ENCODE measurements at regions not wholly inside any gene's neighbourhood (a gene's known extent, or its start where the extent isn't known, plus 50 kb on each side); places are given as distances from the start of the nearest gene placed in this dataset.

GRCh38 chr1:224510880-224511645 lies 76.5 kb upstream of the WDR26 start:
- Mint-ChIP-seq H3K4me1 (peaks cover 26% of the 10 kb centered on the region), H3K36me3 (no peaks in the 10 kb centered on the region), H3K27ac (peak overlapping the region; percentile 37), H3K4me3 (no peak overlapping the region), H3K9me3 (ENCODE audit: low read depth) (no peaks in the 10 kb centered on the region), H3K27me3 (no peaks in the 10 kb centered on the region)
- ATAC-seq, result no peak
- CTCF ChIA-PET, result interaction anchor here (1.0 to 6.2 kb wide), 3 partner anchors 12 to 377 kb away, joined by 3 to 109 read pairs (median 20); no protein-coding TSS in a partner anchor
- no peak for DNase-seq

- DNase-seq (no peak), ATAC-seq (no peak)
- CTCF ChIA-PET, result interaction anchor here (0.9 to 6.2 kb wide), 22 partner anchors 9 to 410 kb away, joined by 3 to 109 read pairs (median 5); partner anchors contain the start of gene CNIH3
- H3K27me3 Mint-ChIP-seq, result no peaks in the 10 kb centered on the region
- H3K4me3 Mint-ChIP-seq, result no peak overlapping the region
- H3K9me3 Mint-ChIP-seq (ENCODE audit: low read depth), result no peaks in the 10 kb centered on the region
- H3K36me3 Mint-ChIP-seq, result no peaks in the 10 kb centered on the region
- H3K4me1 Mint-ChIP-seq, result peaks cover 26% of the 10 kb centered on the region
- H3K27ac Mint-ChIP-seq, result no peak overlapping the region
Measured at GRCh38 chr1:224512600-224513151, 78.1 kb upstream of the WDR26 start.

GRCh38 chr1:224513383-224513782 lies 78.8 kb upstream of the WDR26 start:
- Mint-ChIP-seq H3K27ac (peak overlapping the region; percentile 37), H3K36me3 (no peaks in the 10 kb centered on the region), H3K4me1 (peaks cover 26% of the 10 kb centered on the region), H3K27me3 (no peaks in the 10 kb centered on the region), H3K4me3 (no peak overlapping the region), H3K9me3 (ENCODE audit: low read depth) (no peaks in the 10 kb centered on the region)
- DNase-seq, result no peak
- CTCF ChIA-PET, result interaction anchor here (0.9 to 6.2 kb wide), 29 partner anchors 9 to 409 kb away, joined by 3 to 109 read pairs (median 5); partner anchors contain the start of gene CNIH3
- ATAC-seq, result no peak

GRCh38 chr1:224513787-224514209 lies 79.2 kb upstream of the WDR26 start:
- DNase-seq, result peak; percentile 91
- no peak overlapping the region for H3K4me3 Mint-ChIP-seq
- CTCF ChIA-PET, result interaction anchor here (0.6 to 6.2 kb wide), 32 partner anchors 9 to 409 kb away, joined by 3 to 109 read pairs (median 4); partner anchors contain the start of gene CNIH3
- H3K9me3 Mint-ChIP-seq (ENCODE audit: low read depth), result no peaks in the 10 kb centered on the region
- H3K36me3 Mint-ChIP-seq, result no peaks in the 10 kb centered on the region
- H3K27ac Mint-ChIP-seq, result peak overlapping the region; percentile 37
- H3K4me1 Mint-ChIP-seq, result peaks cover 26% of the 10 kb centered on the region
- ATAC-seq, result peak; percentile 97
- no peaks in the 10 kb centered on the region for H3K27me3 Mint-ChIP-seq

GRCh38 chr1:224517171-224517570 lies 82.6 kb upstream of the WDR26 start:
- Mint-ChIP-seq H3K36me3 (no peaks in the 10 kb centered on the region), H3K4me1 (peaks cover 7% of the 10 kb centered on the region), H3K9me3 (ENCODE audit: low read depth) (no peaks in the 10 kb centered on the region), H3K4me3 (no peak overlapping the region), H3K27me3 (peaks cover 6% of the 10 kb centered on the region), H3K27ac (no peak overlapping the region)
- DNase-seq (no peak), ATAC-seq (no peak)
- CTCF ChIA-PET, result interaction anchor here (1.0 to 1.6 kb wide), 6 partner anchors 13 to 406 kb away, joined by 3 to 4 read pairs (median 3); no protein-coding TSS in a partner anchor

GRCh38 chr1:224518528-224518927 lies 83.9 kb upstream of the WDR26 start:
- CTCF ChIA-PET, result interaction anchor here (0.9 to 1.6 kb wide), 2 partner anchors 20 to 333 kb away, joined by 4 read pairs; no protein-coding TSS in a partner anchor
- H3K27me3 Mint-ChIP-seq, result peaks cover 9% of the 10 kb centered on the region
- no peak overlapping the region for H3K4me3 Mint-ChIP-seq
- ATAC-seq (no peak), DNase-seq (no peak)
- H3K36me3 Mint-ChIP-seq, result no peaks in the 10 kb centered on the region
- H3K4me1 Mint-ChIP-seq, result peaks cover 6% of the 10 kb centered on the region
- H3K9me3 Mint-ChIP-seq (ENCODE audit: low read depth), result no peaks in the 10 kb centered on the region
- H3K27ac Mint-ChIP-seq, result no peak overlapping the region

GRCh38 chr1:224519874-224520273 lies 85.3 kb upstream of the WDR26 start:
- DNase-seq (no peak), ATAC-seq (no peak)
- no peak overlapping the region for H3K27ac Mint-ChIP-seq
- CTCF ChIA-PET, result interaction anchor here (1.6 kb wide), 1 partner anchor 403 kb away, joined by 4 read pairs; no protein-coding TSS in a partner anchor
- H3K4me3 Mint-ChIP-seq, result no peak overlapping the region
- peaks cover 9% of the 10 kb centered on the region for H3K27me3 Mint-ChIP-seq
- no peaks in the 10 kb centered on the region for H3K36me3 Mint-ChIP-seq
- no peaks in the 10 kb centered on the region for H3K9me3 Mint-ChIP-seq (ENCODE audit: low read depth)
- no peaks in the 10 kb centered on the region for H3K4me1 Mint-ChIP-seq

- CTCF ChIA-PET, result interaction anchor here (0.6 to 1.6 kb wide), 2 partner anchors 331 to 402 kb away, joined by 3 to 4 read pairs; no protein-coding TSS in a partner anchor
- ATAC-seq (no peak), DNase-seq (no peak)
- Mint-ChIP-seq H3K4me1 (no peaks in the 10 kb centered on the region), H3K27ac (no peak overlapping the region), H3K9me3 (ENCODE audit: low read depth) (no peaks in the 10 kb centered on the region), H3K36me3 (no peaks in the 10 kb centered on the region), H3K4me3 (no peak overlapping the region), H3K27me3 (peaks cover 9% of the 10 kb centered on the region)
Measured at GRCh38 chr1:224520808-224521207, 86.2 kb upstream of the WDR26 start.

- no peak overlapping the region for H3K27ac Mint-ChIP-seq
- H3K27me3 Mint-ChIP-seq, result peaks cover 9% of the 10 kb centered on the region
- ATAC-seq, result no peak
- no peaks in the 10 kb centered on the region for H3K4me1 Mint-ChIP-seq
- no peaks in the 10 kb centered on the region for H3K36me3 Mint-ChIP-seq
- H3K9me3 Mint-ChIP-seq (ENCODE audit: low read depth), result no peaks in the 10 kb centered on the region
- H3K4me3 Mint-ChIP-seq, result no peak overlapping the region
- CTCF ChIA-PET, result interaction anchor here (2.2 kb wide), 1 partner anchor 8 kb away, joined by 7 read pairs; no protein-coding TSS in a partner anchor
- no peak for DNase-seq
Measured at GRCh38 chr1:224521904-224522734, 87.5 kb upstream of the WDR26 start.

- Mint-ChIP-seq H3K9me3 (ENCODE audit: low read depth) (no peaks in the 10 kb centered on the region), H3K4me3 (no peak overlapping the region), H3K27me3 (peaks cover 9% of the 10 kb centered on the region)
Measured at GRCh38 chr1:224523676-224524075, 89.1 kb upstream of the WDR26 start.

GRCh38 chr1:224524679-224525078 lies 90.1 kb upstream of the WDR26 start:
- Mint-ChIP-seq H3K27me3 (peaks cover 9% of the 10 kb centered on the region), H3K27ac (no peak overlapping the region), H3K4me3 (no peak overlapping the region), H3K36me3 (no peaks in the 10 kb centered on the region), H3K4me1 (no peaks in the 10 kb centered on the region), H3K9me3 (ENCODE audit: low read depth) (no peaks in the 10 kb centered on the region)
- DNase-seq (no peak), ATAC-seq (no peak)
- CTCF ChIA-PET, result interaction anchor here (1.3 kb wide), 1 partner anchor 14 kb away, joined by 3 read pairs; no protein-coding TSS in a partner anchor

More at GRCh38 chr1:224523676-224524075, 89.1 kb upstream of the WDR26 start:
- no peak overlapping the region for H3K27ac Mint-ChIP-seq
- ATAC-seq, result no peak
- H3K36me3 Mint-ChIP-seq, result no peaks in the 10 kb centered on the region
- H3K4me1 Mint-ChIP-seq, result no peaks in the 10 kb centered on the region
- no peak for DNase-seq
- CTCF ChIA-PET, result interaction anchor here (0.6 to 2.2 kb wide), 2 partner anchors 10 to 399 kb away, joined by 3 to 7 read pairs; no protein-coding TSS in a partner anchor

GRCh38 chr1:224525411-224526040 lies 90.6 kb upstream of the CNIH3 start:
- H3K9me3 Mint-ChIP-seq (ENCODE audit: low read depth), result no peaks in the 10 kb centered on the region
- no peaks in the 10 kb centered on the region for H3K4me1 Mint-ChIP-seq
- H3K4me3 Mint-ChIP-seq, result no peak overlapping the region
- CTCF ChIA-PET, result interaction anchor here (1.3 kb wide), 1 partner anchor 13 kb away, joined by 3 read pairs; no protein-coding TSS in a partner anchor
- no peaks in the 10 kb centered on the region for H3K36me3 Mint-ChIP-seq
- peaks cover 9% of the 10 kb centered on the region for H3K27me3 Mint-ChIP-seq
- H3K27ac Mint-ChIP-seq, result no peak overlapping the region
- ATAC-seq, result no peak
- no peak for DNase-seq

All from activated CD8-positive, alpha-beta memory T cell treated with anti-CD3 and anti-CD28 coated beads, Interleukin-2, amount 10 ng/mL, durations not matched to agents 7 days and 5 days (primary cell).